Upper lobe of left lung (tissue), 4 donors: ENCODE measurements at regions not wholly inside any gene's neighbourhood (a gene's known extent, or its start where the extent isn't known, plus 50 kb on each side); places are given as distances from the start of the nearest gene placed in this dataset.

Experiments
- CTCF ChIP-seq, 6 experiments: fragments of 450-650 bp in 4 of 6; fragments of 200-600 bp in 2 of 6; sonication (generic) in 2 of 6; IDR thresholded peaks; one replicate each; pipeline ENCODE4 v1.5.1; 2016 to 2019; ENCODE audit warnings: antibody characterized with exemption in 6 of 6
- POLR2A ChIP-seq, 4 donors: fragments of 450-650 bp; IDR thresholded peaks; one replicate each; pipeline ENCODE4 v1.5.1; 2016 to 2017; ENCODE audit warnings: antibody characterized with exemption in 4 of 4, mild to moderate bottlenecking in 2 of 4
- POLR2AphosphoS5 ChIP-seq, 2 donors: sonication (generic); formaldehyde crosslinking; IDR thresholded peaks; one replicate each; pipeline ENCODE4 v1.5.1; 2017; ENCODE audit warnings: antibody characterized with exemption in 2 of 2

DNA sequence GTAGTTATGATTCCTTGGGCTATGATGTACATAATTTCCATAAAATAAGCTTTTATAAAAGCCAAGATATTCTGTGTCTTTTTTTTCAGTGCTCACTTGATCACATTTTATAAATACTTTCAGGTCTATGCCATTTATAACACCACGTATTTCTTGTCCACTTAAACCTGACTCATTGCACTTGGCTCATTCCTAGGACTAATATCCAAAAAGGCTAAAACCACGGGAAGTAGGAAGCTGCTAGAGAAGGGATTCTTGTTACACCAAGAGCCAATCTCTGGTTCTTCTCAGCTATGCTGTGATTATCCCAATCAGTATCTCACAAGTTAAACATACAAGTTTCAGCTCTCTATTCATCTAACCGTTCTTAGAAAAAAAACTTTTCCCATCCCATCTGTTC is 80.4 kb upstream of the CDH6 start:
- TF ChIP-seq CTCF (IDR thresholded peaks at IDR 0.05) (no peak), POLR2A (IDR thresholded peaks at IDR 0.05) (no peak), POLR2AphosphoS5 (IDR thresholded peaks at IDR 0.05) (no peak)
